HCT116 (cell line): ENCODE measurements at regions not wholly inside any gene's neighbourhood (a gene's known extent, or its start where the extent isn't known, plus 50 kb on each side); places are given as distances from the start of the nearest gene placed in this dataset.

ENCODE experiments used
- ATAC-seq: fragments of 200-7000 bp; cut with Tn5 transposase; 2 replicates; pipeline ENCODE4 v1.9.1; 2020; ENCODE audit warnings: mild to moderate bottlenecking, moderate library complexity
- BruUV-seq: library from RNA; stranded (reverse); fragments of 400-500 nt; replicated peaks from 2 replicates; lab custom pipeline; 2021; lab: Mats Ljungman, UMichigan
- CTCF ChIA-PET: fragments of 300-600 bp; sonication (Branson Sonifier 250); formaldehyde crosslinking; loops from one replicate; lab custom pipeline; 2021; ENCODE audit warnings: antibody characterized with exemption; lab: Charles Lee
- POLR2A ChIA-PET: fragments of 300-600, 350-600 bp; sonication (Branson Sonifier 250); formaldehyde crosslinking; loops from one replicate; lab custom pipeline; 2021; ENCODE audit warnings: antibody characterized with exemption; lab: Charles Lee
- RAD21 ChIA-PET, 2 experiments: fragments of 300-600 bp; sonication (Branson Sonifier 250); formaldehyde crosslinking; loops; one replicate each; lab custom pipeline; 2023; ENCODE audit warnings: low total read pairs in 2 of 2; ENCODE audit not compliant: uncharacterized antibody in 2 of 2, unreplicated experiment in 2 of 2, low non-redundant PET in 1 of 2; lab: Charles Lee
- DNase-seq: peaks from one replicate; pipeline ENCODE4 v3.0.0-alpha.2; 2010; ENCODE audit warnings: low read depth, low spot score
- H2AFZ ChIP-seq: fragments of 200-600 bp; shearing (Covaris generic), sonication (generic); 2 replicates; pipeline ENCODE4 v1.6.1; 2017; ENCODE audit warnings: low read depth, mixed run types, mixed read lengths, antibody characterized with exemption, low read length; ENCODE audit not compliant: poor library complexity, severe bottlenecking
- H3K27ac ChIP-seq: 2 replicates; pipeline ENCODE4 v1.5.1; 2012; ENCODE audit warnings: low read depth, low read length
- H3K27me3 ChIP-seq: fragments of 200-600 bp; sonication (generic); 2 replicates; pipeline ENCODE4 v1.6.1; 2016; ENCODE audit warnings: mixed run types, low read length, mixed read lengths; ENCODE audit not compliant: insufficient read depth
- H3K36me3 ChIP-seq, 2 experiments: fragments of 200-500 bp in 1 of 2; fragments of 200-600 bp in 1 of 2; sonication (Bioruptor generic) in 1 of 2; sonication (generic) in 1 of 2; 2 replicates each; pipeline versions ENCODE4 v1.5.1 to v1.6.1; 2014 to 2016; ENCODE audit warnings: low read length in 2 of 2, inconsistent platforms in 1 of 2, mixed read lengths in 1 of 2, mixed run types in 1 of 2; ENCODE audit not compliant: insufficient read depth in 2 of 2, control insufficient read depth in 1 of 2
- H3K4me1 ChIP-seq, 2 experiments: fragments of 200-600 bp in 1 of 2; sonication (generic) in 1 of 2; 2 replicates each; pipeline versions ENCODE4 v1.5.1 to v1.6.1; 2012 to 2017; ENCODE audit warnings: low read length in 2 of 2, inconsistent platforms in 1 of 2, mild to moderate bottlenecking in 1 of 2, mixed read lengths in 1 of 2, mixed run types in 1 of 2, moderate library complexity in 1 of 2; ENCODE audit not compliant: insufficient read depth in 2 of 2, control insufficient read depth in 1 of 2
- H3K4me2 ChIP-seq: fragments of 200-600 bp; sonication (generic); 2 replicates; pipeline ENCODE4 v1.6.1; 2017; ENCODE audit warnings: mixed run types, low read length, mixed read lengths
- H3K4me3 ChIP-seq, 2 experiments: fragments of 200-600 bp in 1 of 2; sonication (generic) in 1 of 2; replicated peaks in 1 of 2; 2 replicates each; pipeline ENCODE4 v1.5.1; 2011 to 2016; ENCODE audit warnings: low read length in 2 of 2, control low read depth in 1 of 2, low read depth in 1 of 2, mild to moderate bottlenecking in 1 of 2, mixed read lengths in 1 of 2, mixed run types in 1 of 2
- H3K79me2 ChIP-seq: fragments of 200-600 bp; sonication (generic); 2 replicates; pipeline ENCODE4 v1.6.1; 2017; ENCODE audit warnings: mild to moderate bottlenecking, mixed run types, low read length, moderate library complexity, mixed read lengths; ENCODE audit not compliant: insufficient read depth
- H3K9ac ChIP-seq: fragments of 200-600 bp; sonication (generic); 2 replicates; pipeline ENCODE4 v1.6.1; 2016; ENCODE audit warnings: low read length, mixed read lengths
- H3K9me2 ChIP-seq: fragments of 200-600 bp; sonication (generic), shearing (Covaris generic); 2 replicates; pipeline ENCODE4 v1.6.1; 2017; ENCODE audit warnings: mixed run types, mild to moderate bottlenecking, moderate library complexity; ENCODE audit not compliant: insufficient read depth
- H3K9me3 ChIP-seq, 2 experiments: fragments of 200-500 bp in 1 of 2; fragments of 200-600 bp in 1 of 2; sonication (Bioruptor generic) in 1 of 2; sonication (generic) in 1 of 2; 2 replicates each; pipeline ENCODE4 v1.6.1; 2014 to 2017; ENCODE audit warnings: low read length in 2 of 2, mixed read lengths in 2 of 2, inconsistent platforms in 1 of 2, low read depth in 1 of 2, mild to moderate bottlenecking in 1 of 2, mixed run types in 1 of 2, moderate library complexity in 1 of 2; ENCODE audit not compliant: control insufficient read depth in 1 of 2, insufficient read depth in 1 of 2
- H4K20me1 ChIP-seq: fragments of 200-600 bp; sonication (generic), shearing (Covaris generic); 2 replicates; pipeline ENCODE4 v1.6.1; 2017; ENCODE audit warnings: mixed run types, mild to moderate bottlenecking, moderate library complexity; ENCODE audit not compliant: insufficient read depth
- EGR1 ChIP-seq: IDR thresholded peaks from 2 replicates; pipeline ENCODE4 v1.6.1; 2012; ENCODE audit warnings: low read depth
- EZH2 ChIP-seq: fragments of 200-600 bp; sonication (generic); IDR thresholded peaks from 2 replicates; pipeline ENCODE4 v1.6.1; 2017; ENCODE audit warnings: antibody characterized with exemption, mixed run types
- EZH2phosphoT487 ChIP-seq: fragments of 200-600 bp; IDR thresholded peaks from 2 replicates; pipeline ENCODE4 v1.6.1; 2018; ENCODE audit warnings: antibody characterized with exemption, borderline replicate concordance
- FOSL1 ChIP-seq: IDR thresholded peaks from 2 replicates; pipeline ENCODE4 v1.6.1; 2012; ENCODE audit warnings: low read depth
- JUND ChIP-seq: IDR thresholded peaks from 2 replicates; pipeline ENCODE4 v1.6.1; 2012
- POLR2A ChIP-seq: IDR thresholded peaks from 2 replicates; pipeline ENCODE4 v1.7.0; 2011; ENCODE audit warnings: borderline replicate concordance; ENCODE audit not compliant: insufficient read depth, insufficient read length; ENCODE audit errors: extremely low read depth
- POLR2AphosphoS5 ChIP-seq: IDR thresholded peaks from 2 replicates; pipeline ENCODE4 v1.6.1; 2011; ENCODE audit warnings: mild to moderate bottlenecking, low read depth, low read length, moderate library complexity
- RAD21 ChIP-seq: IDR thresholded peaks from 2 replicates; pipeline ENCODE4 v1.6.1; 2012; ENCODE audit warnings: low read depth, mild to moderate bottlenecking
- SIN3A ChIP-seq: IDR thresholded peaks from 2 replicates; pipeline ENCODE4 v1.6.1; 2012; ENCODE audit warnings: low read depth
- ZFX ChIP-seq: fragments of 450-650 bp; IDR thresholded peaks from 2 replicates; pipeline ENCODE4 v1.6.1; 2017
- intact Hi-C: fragments of 100-400 bp; cut with micrococcal nuclease; formaldehyde crosslinking; loops from 2 replicates; pipeline ENCODE4 v1.10.0; 2022
- TF ChIP-seq, protein P1 (sequence below), 3 experiments: fragments of 200-600 bp in 1 of 3; sonication (generic) in 1 of 3; IDR thresholded peaks in 2 of 3; conservative IDR thresholded peaks in 1 of 3; 2 replicates each; pipeline ENCODE4 v1.5.1; 2012 to 2017; ENCODE audit warnings: low read depth in 2 of 3, low read length in 2 of 3, antibody characterized with exemption in 1 of 3, borderline replicate concordance in 1 of 3, control low read depth in 1 of 3, mild to moderate bottlenecking in 1 of 3, mixed read lengths in 1 of 3, mixed run types in 1 of 3, moderate library complexity in 1 of 3; ENCODE audit not compliant: insufficient read depth in 1 of 3
- TF ChIP-seq, protein P2 (sequence below): IDR thresholded peaks from 2 replicates; pipeline ENCODE4 v1.6.1; 2012; ENCODE audit warnings: low read depth

DNA sequence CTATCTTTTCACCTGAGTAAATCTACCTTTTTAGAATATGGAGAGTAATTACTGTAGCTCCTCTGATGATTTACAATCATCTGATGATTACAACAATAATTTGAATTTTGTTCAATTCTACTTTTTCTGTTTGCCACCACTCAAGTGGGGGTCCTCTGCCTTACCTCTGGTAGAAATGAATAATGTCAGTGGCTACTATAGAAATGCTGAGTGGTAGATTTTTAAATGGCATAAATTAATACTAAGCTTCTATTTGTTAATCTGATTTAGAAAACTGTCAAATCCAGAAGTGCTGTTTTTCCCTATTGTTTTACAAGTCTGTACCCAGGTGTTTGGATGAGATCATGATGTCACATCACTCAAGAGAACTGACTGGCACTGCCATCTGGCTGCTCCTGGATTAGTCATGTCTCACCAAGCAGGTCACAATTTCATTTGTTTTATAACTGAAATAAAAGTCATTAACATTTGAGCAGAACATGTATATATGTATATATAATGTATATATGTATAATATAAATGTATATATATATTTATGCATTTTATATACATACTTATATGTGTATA is 494.8 kb downstream of the TBC1D4 start:
- Histone ChIP-seq H2AFZ (no peak overlapping the region), H3K4me1 (no peaks in the 10 kb centered on the region), H3K79me2 (no peaks in the 10 kb centered on the region), H3K4me2 (no peak overlapping the region), H3K9me3 (no peaks in the 10 kb centered on the region), H3K27me3 (no peaks in the 10 kb centered on the region), H3K36me3 (no peaks in the 10 kb centered on the region), H4K20me1 (no peaks in the 10 kb centered on the region), H3K27ac (no peak overlapping the region), H3K9me2 (no peaks in the 10 kb centered on the region), H3K9ac (no peak overlapping the region), H3K4me3 (no peak overlapping the region)
- intact Hi-C loops, result no loop called here
- ATAC-seq (no peak), DNase-seq (no peak)
- RAD21 ChIA-PET, result no interaction called here
- TF ChIP-seq RAD21 (no peak), EZH2phosphoT487 (no peak), SIN3A (no peak), POLR2A (no peak), POLR2AphosphoS5 (no peak), JUND (no peak), ZFX (no peak), EGR1 (no peak), EZH2 (no peak), FOSL1 (no peak)
- TF ChIP-seq, protein P1, sequence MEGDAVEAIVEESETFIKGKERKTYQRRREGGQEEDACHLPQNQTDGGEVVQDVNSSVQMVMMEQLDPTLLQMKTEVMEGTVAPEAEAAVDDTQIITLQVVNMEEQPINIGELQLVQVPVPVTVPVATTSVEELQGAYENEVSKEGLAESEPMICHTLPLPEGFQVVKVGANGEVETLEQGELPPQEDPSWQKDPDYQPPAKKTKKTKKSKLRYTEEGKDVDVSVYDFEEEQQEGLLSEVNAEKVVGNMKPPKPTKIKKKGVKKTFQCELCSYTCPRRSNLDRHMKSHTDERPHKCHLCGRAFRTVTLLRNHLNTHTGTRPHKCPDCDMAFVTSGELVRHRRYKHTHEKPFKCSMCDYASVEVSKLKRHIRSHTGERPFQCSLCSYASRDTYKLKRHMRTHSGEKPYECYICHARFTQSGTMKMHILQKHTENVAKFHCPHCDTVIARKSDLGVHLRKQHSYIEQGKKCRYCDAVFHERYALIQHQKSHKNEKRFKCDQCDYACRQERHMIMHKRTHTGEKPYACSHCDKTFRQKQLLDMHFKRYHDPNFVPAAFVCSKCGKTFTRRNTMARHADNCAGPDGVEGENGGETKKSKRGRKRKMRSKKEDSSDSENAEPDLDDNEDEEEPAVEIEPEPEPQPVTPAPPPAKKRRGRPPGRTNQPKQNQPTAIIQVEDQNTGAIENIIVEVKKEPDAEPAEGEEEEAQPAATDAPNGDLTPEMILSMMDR (IDR thresholded peaks at IDR 0.05 in 2 of 3, conservative IDR thresholded peaks at IDR 0.05 in 1 of 3; ENCODE audit: borderline replicate concordance in 1 of 3, insufficient read depth in 1 of 3, low read depth in 2 of 3, low read length in 2 of 3), result no peak
- TF ChIP-seq, protein P2, sequence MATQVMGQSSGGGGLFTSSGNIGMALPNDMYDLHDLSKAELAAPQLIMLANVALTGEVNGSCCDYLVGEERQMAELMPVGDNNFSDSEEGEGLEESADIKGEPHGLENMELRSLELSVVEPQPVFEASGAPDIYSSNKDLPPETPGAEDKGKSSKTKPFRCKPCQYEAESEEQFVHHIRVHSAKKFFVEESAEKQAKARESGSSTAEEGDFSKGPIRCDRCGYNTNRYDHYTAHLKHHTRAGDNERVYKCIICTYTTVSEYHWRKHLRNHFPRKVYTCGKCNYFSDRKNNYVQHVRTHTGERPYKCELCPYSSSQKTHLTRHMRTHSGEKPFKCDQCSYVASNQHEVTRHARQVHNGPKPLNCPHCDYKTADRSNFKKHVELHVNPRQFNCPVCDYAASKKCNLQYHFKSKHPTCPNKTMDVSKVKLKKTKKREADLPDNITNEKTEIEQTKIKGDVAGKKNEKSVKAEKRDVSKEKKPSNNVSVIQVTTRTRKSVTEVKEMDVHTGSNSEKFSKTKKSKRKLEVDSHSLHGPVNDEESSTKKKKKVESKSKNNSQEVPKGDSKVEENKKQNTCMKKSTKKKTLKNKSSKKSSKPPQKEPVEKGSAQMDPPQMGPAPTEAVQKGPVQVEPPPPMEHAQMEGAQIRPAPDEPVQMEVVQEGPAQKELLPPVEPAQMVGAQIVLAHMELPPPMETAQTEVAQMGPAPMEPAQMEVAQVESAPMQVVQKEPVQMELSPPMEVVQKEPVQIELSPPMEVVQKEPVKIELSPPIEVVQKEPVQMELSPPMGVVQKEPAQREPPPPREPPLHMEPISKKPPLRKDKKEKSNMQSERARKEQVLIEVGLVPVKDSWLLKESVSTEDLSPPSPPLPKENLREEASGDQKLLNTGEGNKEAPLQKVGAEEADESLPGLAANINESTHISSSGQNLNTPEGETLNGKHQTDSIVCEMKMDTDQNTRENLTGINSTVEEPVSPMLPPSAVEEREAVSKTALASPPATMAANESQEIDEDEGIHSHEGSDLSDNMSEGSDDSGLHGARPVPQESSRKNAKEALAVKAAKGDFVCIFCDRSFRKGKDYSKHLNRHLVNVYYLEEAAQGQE, result no peak
- POLR2A ChIA-PET, result no interaction called here
- BruUV-seq, result no TSS peak
- CTCF ChIA-PET, result no interaction called here
